ENCODE measurements at regions not wholly inside any gene's neighbourhood (a gene's known extent, or its start where the extent isn't known, plus 50 kb on each side); places are given as distances from the start of the nearest gene placed in this dataset.

DNA sequence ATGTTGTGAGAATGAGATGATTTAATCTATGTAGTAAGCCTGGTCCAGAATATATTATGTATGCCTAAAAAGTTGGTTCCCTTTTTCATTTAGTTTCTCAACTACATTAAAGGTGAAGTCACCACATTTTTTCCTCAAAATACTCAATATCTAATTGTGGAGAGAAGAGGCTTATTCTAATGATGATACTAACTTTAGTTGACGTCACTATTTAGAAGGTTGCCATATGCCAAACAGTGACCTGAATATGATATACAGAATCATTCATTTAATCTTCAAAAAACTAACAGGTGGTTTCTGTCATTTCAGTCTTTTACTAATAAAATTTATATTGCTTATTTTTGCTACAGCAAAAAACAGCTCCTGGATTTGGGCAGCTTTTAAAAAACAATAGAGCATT is 480.7 kb upstream of the NWD2 start:
- TF ChIP-seq POLR2A (IDR thresholded peaks at IDR 0.05; ENCODE audit: low read length), result no peak
- TF ChIP-seq GATA1 (IDR thresholded peaks at IDR 0.05; ENCODE audit: low read depth, low read length), result no peak
